ENCODE measurements at regions not wholly inside any gene's neighbourhood (a gene's known extent, or its start where the extent isn't known, plus 50 kb on each side); places are given as distances from the start of the nearest gene placed in this dataset.

DNA sequence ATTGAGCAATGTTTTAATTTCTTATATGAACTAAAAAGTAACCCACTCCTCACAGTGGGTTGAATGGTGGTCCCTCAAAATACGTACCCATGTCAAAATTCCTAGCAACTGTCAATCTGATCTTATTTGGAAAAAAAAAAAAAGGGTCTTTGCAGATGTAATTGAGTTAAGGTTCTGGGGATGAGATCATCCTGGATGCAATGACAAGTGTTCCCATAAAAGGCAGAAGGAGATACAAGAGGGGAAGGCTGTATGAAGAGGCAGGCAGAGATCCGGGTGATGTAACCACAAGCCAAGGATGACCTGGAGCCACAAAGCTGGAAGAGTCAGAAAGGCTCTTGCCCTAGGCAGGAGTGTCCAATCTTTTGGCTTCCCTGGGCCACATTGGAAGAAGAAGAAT, 516.3 kb upstream of the MKI67 start:
- Histone ChIP-seq H3K27ac (ENCODE audit: low read depth in 1 of 2, low read length in 1 of 2) (no peak overlapping the region), H3K4me1 (ENCODE audit: control insufficient read depth in 2 of 2, insufficient read depth in 2 of 2, low read length in 2 of 2) (no peaks in the 10 kb centered on the region), H3K27me3 (ENCODE audit: control insufficient read depth in 2 of 2, insufficient read depth in 1 of 2, low read length in 1 of 2) (no peaks in the 10 kb centered on the region), H3K4me3 (ENCODE audit: low read length in 2 of 2) (no peak overlapping the region), H3K9me3 (ENCODE audit: control insufficient read depth in 2 of 2, insufficient read depth in 1 of 2, low read length in 1 of 2) (no peaks in the 10 kb centered on the region), H3K36me3 (ENCODE audit: control insufficient read depth in 2 of 2, insufficient read depth in 2 of 2, low read length in 1 of 2) (no peaks in the 10 kb centered on the region)
- no peak for DNase-seq (ENCODE audit: low read depth in 6 of 9, low spot score in 9 of 9)
- WGBS: 92% methylated on average over 2 of the region's 2 CpGs

DNA sequence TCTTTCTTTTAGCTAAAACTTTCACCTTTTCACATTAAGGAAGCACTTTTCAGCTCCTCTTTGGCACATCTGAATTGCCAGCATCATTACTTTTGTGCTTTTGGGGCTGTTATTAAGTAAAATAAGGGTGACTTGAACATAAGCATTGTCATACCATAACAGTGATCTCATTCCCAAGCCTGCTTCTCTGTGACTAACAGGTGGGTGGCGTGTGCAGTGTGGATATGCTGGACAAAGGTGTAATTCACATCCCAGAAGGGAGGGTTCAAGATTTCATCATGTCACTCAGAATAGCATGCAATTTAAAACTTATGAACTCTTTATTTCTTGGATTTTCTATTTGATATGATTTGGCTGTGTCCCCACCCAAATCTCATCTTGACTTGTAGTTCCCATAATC, 517.4 kb upstream of the MKI67 start:
- H3K27ac ChIP-seq (ENCODE audit: low read depth in 1 of 2, low read length in 1 of 2): no peak overlapping the region
- H3K27me3 ChIP-seq (ENCODE audit: control insufficient read depth in 2 of 2, insufficient read depth in 1 of 2, low read length in 1 of 2): no peaks in the 10 kb centered on the region
- H3K36me3 ChIP-seq (ENCODE audit: control insufficient read depth in 2 of 2, insufficient read depth in 2 of 2, low read length in 1 of 2): no peaks in the 10 kb centered on the region
- H3K4me1 ChIP-seq (ENCODE audit: control insufficient read depth in 2 of 2, insufficient read depth in 2 of 2, low read length in 2 of 2): no peaks in the 10 kb centered on the region
- H3K9me3 ChIP-seq (ENCODE audit: control insufficient read depth in 2 of 2, insufficient read depth in 1 of 2, low read length in 1 of 2): no peaks in the 10 kb centered on the region
- H3K4me3 ChIP-seq (ENCODE audit: low read length in 2 of 2): no peak overlapping the region
- WGBS: 93% methylated on average over 1 of the region's 1 CpG
- no peak for DNase-seq (ENCODE audit: low read depth in 6 of 9, low spot score in 9 of 9)

GRCh38 chr10:128645486-128645885, 519.3 kb upstream of the MKI67 start:
- H3K9me3 ChIP-seq (ENCODE audit: control insufficient read depth in 2 of 2, insufficient read depth in 1 of 2, low read length in 1 of 2): no peaks in the 10 kb centered on the region
- no peaks in the 10 kb centered on the region for H3K27me3 ChIP-seq (ENCODE audit: control insufficient read depth in 2 of 2, insufficient read depth in 1 of 2, low read length in 1 of 2)
- H3K36me3 ChIP-seq (ENCODE audit: control insufficient read depth in 2 of 2, insufficient read depth in 2 of 2, low read length in 1 of 2): no peaks in the 10 kb centered on the region
- H3K27ac ChIP-seq (ENCODE audit: low read depth in 1 of 2, low read length in 1 of 2): no peak overlapping the region
- H3K4me3 ChIP-seq (ENCODE audit: low read length in 2 of 2): no peak overlapping the region
- no peak for DNase-seq (ENCODE audit: low read depth in 6 of 9, low spot score in 9 of 9)
- 82% methylated on average over 2 of the region's 2 CpGs for WGBS
- no peaks in the 10 kb centered on the region for H3K4me1 ChIP-seq (ENCODE audit: control insufficient read depth in 2 of 2, insufficient read depth in 2 of 2, low read length in 2 of 2)

DNA sequence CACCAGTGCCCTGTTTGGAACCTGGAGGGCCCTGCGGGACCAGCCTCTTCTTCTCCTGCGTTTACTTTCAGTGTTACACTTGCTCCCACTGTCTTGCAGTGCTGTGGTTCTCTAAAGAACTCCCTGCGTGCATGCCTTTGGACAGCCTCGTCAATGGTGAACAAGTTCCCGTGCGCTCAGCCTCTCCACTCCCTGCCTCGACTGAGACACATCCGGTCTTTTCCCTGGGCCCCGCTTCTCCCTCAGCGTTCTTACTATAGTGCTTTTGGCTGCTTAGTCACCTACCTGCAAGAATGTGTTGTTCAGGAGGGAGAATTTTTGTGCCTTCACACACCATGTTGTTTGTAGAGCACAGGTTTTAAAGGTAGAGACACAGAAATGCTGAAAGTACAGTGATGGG, 520.7 kb upstream of the MKI67 start:
- no peak for DNase-seq (ENCODE audit: low read depth in 6 of 9, low spot score in 9 of 9)
- Histone ChIP-seq H3K27ac (ENCODE audit: low read depth in 1 of 2, low read length in 1 of 2) (no peak overlapping the region), H3K4me1 (ENCODE audit: control insufficient read depth in 2 of 2, insufficient read depth in 2 of 2, low read length in 2 of 2) (no peaks in the 10 kb centered on the region), H3K9me3 (ENCODE audit: control insufficient read depth in 2 of 2, insufficient read depth in 1 of 2, low read length in 1 of 2) (no peaks in the 10 kb centered on the region), H3K4me3 (ENCODE audit: low read length in 2 of 2) (no peak overlapping the region), H3K27me3 (ENCODE audit: control insufficient read depth in 2 of 2, insufficient read depth in 1 of 2, low read length in 1 of 2) (no peaks in the 10 kb centered on the region), H3K36me3 (ENCODE audit: control insufficient read depth in 2 of 2, insufficient read depth in 2 of 2, low read length in 1 of 2) (no peaks in the 10 kb centered on the region)
- 90% methylated on average over 10 of the region's 10 CpGs for WGBS

DNA sequence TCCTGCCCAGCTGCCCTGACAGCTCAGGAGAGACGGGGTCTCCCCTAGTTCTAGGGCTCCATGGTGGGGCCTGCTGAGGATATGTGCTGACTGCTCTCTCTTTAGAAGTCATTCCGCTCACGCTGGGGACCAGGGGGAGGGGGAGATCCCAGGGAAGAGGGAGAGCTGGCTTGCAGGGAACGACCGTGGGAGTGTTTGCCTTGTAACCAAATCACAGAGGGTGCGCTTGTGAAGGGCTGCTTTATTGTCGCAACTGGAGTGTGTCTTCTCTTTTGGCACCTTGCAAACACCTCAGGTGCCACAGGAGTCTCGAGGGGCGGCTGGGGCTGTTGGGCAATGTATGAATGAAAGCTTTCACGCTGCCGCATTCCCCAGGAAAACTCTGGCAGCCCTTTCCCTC, 531.3 kb upstream of the MKI67 start:
- Histone ChIP-seq H3K27me3 (ENCODE audit: control insufficient read depth in 2 of 2, insufficient read depth in 1 of 2, low read length in 1 of 2) (no peaks in the 10 kb centered on the region), H3K4me3 (ENCODE audit: low read length in 2 of 2) (no peak overlapping the region), H3K27ac (ENCODE audit: low read depth in 1 of 2, low read length in 1 of 2) (no peak overlapping the region), H3K36me3 (ENCODE audit: control insufficient read depth in 2 of 2, insufficient read depth in 2 of 2, low read length in 1 of 2) (no peaks in the 10 kb centered on the region), H3K9me3 (ENCODE audit: control insufficient read depth in 2 of 2, insufficient read depth in 1 of 2, low read length in 1 of 2) (no peaks in the 10 kb centered on the region), H3K4me1 (ENCODE audit: control insufficient read depth in 2 of 2, insufficient read depth in 2 of 2, low read length in 2 of 2) (no peaks in the 10 kb centered on the region)
- DNase-seq (ENCODE audit: low read depth in 6 of 9, low spot score in 9 of 9): no peak
- WGBS: 66% methylated on average over 11 of the region's 11 CpGs

DNA sequence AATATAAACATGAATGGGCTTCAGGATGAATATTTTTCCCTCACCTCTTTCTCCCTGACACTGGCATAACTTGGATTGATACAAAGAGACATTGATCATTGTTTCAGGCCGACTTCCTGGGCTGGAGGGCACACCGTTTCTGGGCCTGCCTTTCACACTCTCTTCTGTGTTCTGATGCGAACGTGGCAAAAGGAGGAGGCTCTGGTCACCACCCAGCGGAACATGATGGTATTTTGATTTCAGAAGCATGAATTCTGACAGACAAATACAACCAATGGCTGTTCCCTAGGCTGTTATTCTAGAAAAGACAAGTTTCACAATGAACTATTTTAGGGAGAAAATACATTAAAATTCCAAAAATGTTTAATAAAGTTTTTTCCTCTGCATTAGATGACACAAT, 534.5 kb upstream of the MKI67 start:
- Histone ChIP-seq H3K27ac (ENCODE audit: low read depth in 1 of 2, low read length in 1 of 2) (no peak overlapping the region), H3K9me3 (ENCODE audit: control insufficient read depth in 2 of 2, insufficient read depth in 1 of 2, low read length in 1 of 2) (no peaks in the 10 kb centered on the region), H3K4me1 (ENCODE audit: control insufficient read depth in 2 of 2, insufficient read depth in 2 of 2, low read length in 2 of 2) (no peaks in the 10 kb centered on the region), H3K27me3 (ENCODE audit: control insufficient read depth in 2 of 2, insufficient read depth in 1 of 2, low read length in 1 of 2) (no peaks in the 10 kb centered on the region), H3K4me3 (ENCODE audit: low read length in 2 of 2) (no peak overlapping the region), H3K36me3 (ENCODE audit: control insufficient read depth in 2 of 2, insufficient read depth in 2 of 2, low read length in 1 of 2) (no peaks in the 10 kb centered on the region)
- 66% methylated on average over 5 of the region's 5 CpGs for WGBS
- DNase-seq (ENCODE audit: low read depth in 6 of 9, low spot score in 9 of 9): no peak

DNA sequence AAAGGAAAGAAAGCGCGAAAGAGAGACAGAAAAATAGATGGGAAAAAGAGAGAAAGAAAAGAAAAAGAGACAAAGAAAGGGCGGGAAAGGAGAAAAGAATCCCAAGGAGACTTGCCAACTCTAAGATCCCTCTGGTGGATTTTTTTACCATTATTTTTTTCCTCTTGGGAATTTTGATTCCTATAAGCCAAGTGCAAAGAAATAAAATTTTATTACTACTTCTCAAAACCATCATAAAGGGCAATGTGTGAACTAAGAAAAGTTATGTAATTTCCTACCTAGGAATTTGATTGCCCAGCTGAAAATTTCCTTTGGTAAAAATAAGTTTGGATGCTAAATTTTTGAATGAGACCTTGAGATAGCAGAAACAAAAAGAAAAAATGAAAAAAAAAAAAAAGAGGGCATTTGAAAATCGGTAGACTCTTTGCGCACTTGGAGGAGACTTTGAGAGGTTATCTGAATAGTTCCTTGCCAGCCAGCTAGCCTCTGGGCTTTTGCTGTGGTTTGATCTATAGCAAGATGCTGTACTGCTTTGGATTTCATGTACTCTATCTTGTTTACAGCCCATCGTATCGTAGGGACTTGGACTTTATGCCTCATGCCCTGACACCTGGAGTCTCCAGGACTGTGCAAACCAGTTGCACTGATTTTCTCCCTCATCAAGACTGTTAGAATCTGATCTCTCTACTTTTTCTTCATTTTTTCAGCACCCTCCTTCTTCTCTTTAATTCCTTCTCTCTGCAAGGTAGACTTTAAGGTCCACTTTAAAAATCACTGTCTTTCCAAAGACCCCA, 535.4 kb upstream of the MKI67 start:
- no peaks in the 10 kb centered on the region for H3K9me3 ChIP-seq (ENCODE audit: control insufficient read depth in 2 of 2, insufficient read depth in 1 of 2, low read length in 1 of 2)
- no peaks in the 10 kb centered on the region for H3K36me3 ChIP-seq (ENCODE audit: control insufficient read depth in 2 of 2, insufficient read depth in 2 of 2, low read length in 1 of 2)
- no peak overlapping the region for H3K27ac ChIP-seq (ENCODE audit: low read depth in 1 of 2, low read length in 1 of 2)
- 95% methylated on average over 7 of the region's 7 CpGs for WGBS
- no peak for DNase-seq (ENCODE audit: low read depth in 6 of 9, low spot score in 9 of 9)
- no peak overlapping the region for H3K4me3 ChIP-seq (ENCODE audit: low read length in 2 of 2)
- no peaks in the 10 kb centered on the region for H3K4me1 ChIP-seq (ENCODE audit: control insufficient read depth in 2 of 2, insufficient read depth in 2 of 2, low read length in 2 of 2)
- H3K27me3 ChIP-seq (ENCODE audit: control insufficient read depth in 2 of 2, insufficient read depth in 1 of 2, low read length in 1 of 2): no peaks in the 10 kb centered on the region

- H3K36me3 ChIP-seq (ENCODE audit: control insufficient read depth in 2 of 2, insufficient read depth in 2 of 2, low read length in 1 of 2): no peaks in the 10 kb centered on the region
- WGBS: 82% methylated on average over 3 of the region's 3 CpGs
- H3K27me3 ChIP-seq (ENCODE audit: control insufficient read depth in 2 of 2, insufficient read depth in 1 of 2, low read length in 1 of 2): no peaks in the 10 kb centered on the region
- no peak for DNase-seq (ENCODE audit: low read depth in 6 of 9, low spot score in 9 of 9)
- H3K9me3 ChIP-seq (ENCODE audit: control insufficient read depth in 2 of 2, insufficient read depth in 1 of 2, low read length in 1 of 2): no peaks in the 10 kb centered on the region
- no peak overlapping the region for H3K27ac ChIP-seq (ENCODE audit: low read depth in 1 of 2, low read length in 1 of 2)
- no peaks in the 10 kb centered on the region for H3K4me1 ChIP-seq (ENCODE audit: control insufficient read depth in 2 of 2, insufficient read depth in 2 of 2, low read length in 2 of 2)
- H3K4me3 ChIP-seq (ENCODE audit: low read length in 2 of 2): no peak overlapping the region
Measured at GRCh38 chr10:128662520-128662919, 536.3 kb upstream of the MKI67 start.

DNA sequence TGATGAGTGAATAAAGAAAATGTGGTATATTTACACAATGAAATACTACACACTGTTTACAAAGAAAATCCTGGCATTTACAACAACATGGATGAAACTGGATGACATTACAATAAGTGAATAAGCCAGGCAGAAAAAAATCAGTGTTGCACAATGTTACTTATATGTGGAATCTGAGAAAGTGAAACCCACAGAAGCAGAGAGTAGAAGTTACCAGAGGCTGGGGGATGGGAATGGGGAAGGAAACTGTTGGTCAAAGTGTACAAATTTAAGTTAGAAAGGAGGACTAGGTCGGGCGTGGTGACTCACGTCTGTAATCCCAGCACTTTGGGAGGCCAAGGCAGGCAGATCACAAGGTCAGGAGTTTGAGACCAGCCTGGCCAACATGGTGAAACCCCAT, 538.5 kb upstream of the MKI67 start:
- no peaks in the 10 kb centered on the region for H3K27me3 ChIP-seq (ENCODE audit: control insufficient read depth in 2 of 2, insufficient read depth in 1 of 2, low read length in 1 of 2)
- no peak overlapping the region for H3K4me3 ChIP-seq (ENCODE audit: low read length in 2 of 2)
- H3K9me3 ChIP-seq (ENCODE audit: control insufficient read depth in 2 of 2, insufficient read depth in 1 of 2, low read length in 1 of 2): no peaks in the 10 kb centered on the region
- H3K36me3 ChIP-seq (ENCODE audit: control insufficient read depth in 2 of 2, insufficient read depth in 2 of 2, low read length in 1 of 2): no peaks in the 10 kb centered on the region
- no peaks in the 10 kb centered on the region for H3K4me1 ChIP-seq (ENCODE audit: control insufficient read depth in 2 of 2, insufficient read depth in 2 of 2, low read length in 2 of 2)
- no peak overlapping the region for H3K27ac ChIP-seq (ENCODE audit: low read depth in 1 of 2, low read length in 1 of 2)
- DNase-seq (ENCODE audit: low read depth in 6 of 9, low spot score in 9 of 9): no peak
- WGBS: 12% methylated on average over 3 of the region's 3 CpGs

All from thymus (tissue), 11 donors.